AG04450 (cell line): ENCODE measurements at regions not wholly inside any gene's neighbourhood (a gene's known extent, or its start where the extent isn't known, plus 50 kb on each side); places are given as distances from the start of the nearest gene placed in this dataset.

Experiments used
- CTCF ChIA-PET: fragments of 300-600, 350-600 bp; formaldehyde crosslinking; extraction: SDS; loops from one replicate; lab custom pipeline; 2022; ENCODE audit warnings: antibody characterized with exemption, inconsistent platforms; lab: Charles Lee
- POLR2A ChIA-PET: fragments of 350-600 bp; formaldehyde crosslinking; extraction: SDS; loops from one replicate; lab custom pipeline; 2021; ENCODE audit warnings: antibody characterized with exemption, inconsistent platforms; lab: Yijun Ruan, JAX
- DNase-seq: peaks from one replicate; pipeline ENCODE4 v3.0.0-alpha.2; 2011; ENCODE audit warnings: low read depth, low spot score
- H3K27ac ChIP-seq: one replicate; pipeline ENCODE4 v1.5.1; 2012; ENCODE audit warnings: low read depth, low read length, control low read depth
- H3K27me3 ChIP-seq: one replicate; pipeline ENCODE4 v1.6.0; 2012; ENCODE audit warnings: low read length; ENCODE audit not compliant: control insufficient read depth, insufficient read depth
- H3K4me3 ChIP-seq: 2 replicates; pipeline ENCODE4 v1.5.1; 2011; ENCODE audit warnings: mild to moderate bottlenecking, low read depth, low read length, control low read depth
- H3K9me3 ChIP-seq: 2 replicates; pipeline ENCODE4 v1.5.1; 2012; ENCODE audit warnings: low read length; ENCODE audit not compliant: control insufficient read depth, insufficient read depth
- CTCF ChIP-seq: IDR thresholded peaks from 2 replicates; pipeline ENCODE4 v1.5.1; 2011; ENCODE audit warnings: low read depth, low read length, control low read depth, inconsistent platforms

GRCh38 chr6:139647841-139648240 is 273.4 kb upstream of the CITED2 start:
- TF ChIP-seq CTCF: no peak
- POLR2A ChIA-PET: no interaction called here

GRCh38 chr6:139647016-139647415 is 272.6 kb upstream of the CITED2 start:
- Histone ChIP-seq H3K4me3 (no peak overlapping the region), H3K9me3 (no peaks in the 10 kb centered on the region), H3K27ac (no peak overlapping the region), H3K27me3 (no peaks in the 10 kb centered on the region)
- no peak for TF ChIP-seq CTCF
- CTCF ChIA-PET: no interaction called here
- no peak for DNase-seq
- POLR2A ChIA-PET: no interaction called here

More at GRCh38 chr6:139647841-139648240, 273.4 kb upstream of the CITED2 start:
- CTCF ChIA-PET: no interaction called here
- no peak for DNase-seq
- no peak overlapping the region for H3K27ac ChIP-seq
- no peaks in the 10 kb centered on the region for H3K27me3 ChIP-seq
- H3K4me3 ChIP-seq: no peak overlapping the region
- no peaks in the 10 kb centered on the region for H3K9me3 ChIP-seq

DNA sequence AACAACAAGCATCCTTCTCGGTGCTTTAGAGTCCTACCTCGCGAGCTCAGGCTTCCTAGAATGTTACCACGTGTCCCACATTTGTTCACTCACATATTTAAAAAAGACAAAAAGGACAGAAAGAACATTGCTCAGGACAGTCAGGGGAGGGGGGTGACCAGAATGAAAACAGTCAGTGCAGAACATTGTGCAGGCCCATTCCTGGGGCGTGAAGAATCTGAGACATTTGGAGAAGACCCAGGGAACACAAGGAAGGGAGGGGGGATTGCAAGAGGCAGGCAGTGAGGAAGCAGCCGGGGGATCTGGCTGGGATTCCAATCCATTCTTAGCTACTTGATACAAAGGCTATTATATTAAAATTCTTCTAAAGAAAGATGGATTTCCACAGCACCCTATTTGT is 270.4 kb upstream of the CITED2 start:
- Histone ChIP-seq H3K9me3 (no peaks in the 10 kb centered on the region), H3K4me3 (no peak overlapping the region), H3K27ac (no peak overlapping the region), H3K27me3 (no peaks in the 10 kb centered on the region)
- ChIA-PET CTCF (interaction anchor here (0.8 kb wide), 1 partner anchor 12 kb away, joined by 3 read pairs; no protein-coding TSS in a partner anchor), POLR2A (interaction anchor here (1.7 kb wide), 1 partner anchor 270 kb away, joined by 6 read pairs; the partner anchor contains the start of gene CITED2)
- DNase-seq: no peak
- TF ChIP-seq CTCF: no peak

DNA sequence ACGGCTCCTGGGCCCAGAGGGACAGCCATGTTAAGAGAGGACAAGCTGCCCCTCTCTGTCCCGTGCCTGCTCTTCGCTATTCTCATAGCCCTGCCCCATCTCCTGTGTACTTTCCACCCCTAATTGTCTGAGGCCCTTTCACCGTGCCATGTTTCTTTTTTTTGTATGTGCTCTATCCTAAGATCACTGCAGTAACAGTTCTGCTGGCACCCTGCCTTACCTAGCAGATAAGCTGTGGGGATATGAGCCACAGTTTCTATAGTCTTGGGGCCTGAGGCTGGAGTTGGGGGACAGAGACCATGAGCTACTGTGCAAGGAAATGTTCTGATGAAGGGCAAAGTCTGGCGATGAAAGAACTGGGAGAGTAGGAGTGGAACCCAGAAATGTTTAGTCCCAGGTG is 269.5 kb upstream of the CITED2 start:
- ChIA-PET POLR2A (interaction anchor here (1.7 kb wide), 1 partner anchor 270 kb away, joined by 6 read pairs; the partner anchor contains the start of gene CITED2), CTCF (no interaction called here)
- Histone ChIP-seq H3K27ac (no peak overlapping the region), H3K4me3 (no peak overlapping the region), H3K27me3 (no peaks in the 10 kb centered on the region), H3K9me3 (no peaks in the 10 kb centered on the region)
- no peak for DNase-seq
- TF ChIP-seq CTCF: no peak

- no peaks in the 10 kb centered on the region for H3K27me3 ChIP-seq
- H3K4me3 ChIP-seq: no peak overlapping the region
- TF ChIP-seq CTCF: no peak
- DNase-seq: no peak
- H3K9me3 ChIP-seq: no peaks in the 10 kb centered on the region
- ChIA-PET CTCF (no interaction called here), POLR2A (no interaction called here)
- no peak overlapping the region for H3K27ac ChIP-seq
These were observed 267.9 kb upstream of the CITED2 start for GRCh38 chr6:139642346-139642745.
